ENCODE measurements at regions not wholly inside any gene's neighbourhood (a gene's known extent, or its start where the extent isn't known, plus 50 kb on each side); places are given as distances from the start of the nearest gene placed in this dataset.
A peak's percentile ranks its signal among the peaks of the same experiment; 100 is the strongest.

GRCh38 chr10:23521735-23522134 lies 82.9 kb downstream of the OTUD1 start:
- ATAC-seq (no peak), DNase-seq (no peak)
- Histone ChIP-seq H3K27me3 (no peaks in the 10 kb centered on the region), H3K27ac (no peak overlapping the region), H3K4me3 (no peak overlapping the region), H3K9me3 (no peaks in the 10 kb centered on the region), H3K4me1 (no peaks in the 10 kb centered on the region), H3K36me3 (replicated peaks in 1 of 2; ENCODE audit: insufficient read depth in 1 of 2, low read depth in 2 of 2) (no peaks in the 10 kb centered on the region)
- intact Hi-C loops (cut with DNase I): no loop called here
- 81 to 93% methylated on average over 1 of the region's 1 CpG for WGBS, 2 donors
- TF ChIP-seq POLR2A (IDR thresholded peaks at IDR 0.05) (no peak), CTCF (IDR thresholded peaks at IDR 0.05) (no peak)

- Histone ChIP-seq H3K4me1 (no peaks in the 10 kb centered on the region), H3K4me3 (no peak overlapping the region), H3K36me3 (replicated peaks in 1 of 2; ENCODE audit: insufficient read depth in 1 of 2, low read depth in 2 of 2) (no peaks in the 10 kb centered on the region), H3K9me3 (no peaks in the 10 kb centered on the region), H3K27ac (no peak overlapping the region), H3K27me3 (no peaks in the 10 kb centered on the region)
- intact Hi-C loops (cut with DNase I): no loop called here
- no peak for TF ChIP-seq POLR2A (IDR thresholded peaks at IDR 0.05)
- TF ChIP-seq CTCF (IDR thresholded peaks at IDR 0.05): no peak
- DNase-seq (no peak), ATAC-seq (no peak)
- 68 to 70% methylated on average over 4 of the region's 4 CpGs for WGBS, 2 donors
Observed at GRCh38 chr10:23522345-23522744, 83.5 kb downstream of the OTUD1 start.

- intact Hi-C loops (cut with DNase I): no loop called here
- Histone ChIP-seq H3K4me1 (no peaks in the 10 kb centered on the region), H3K4me3 (no peak overlapping the region), H3K27me3 (no peaks in the 10 kb centered on the region), H3K9me3 (no peaks in the 10 kb centered on the region), H3K27ac (no peak overlapping the region), H3K36me3 (replicated peaks in 1 of 2; ENCODE audit: insufficient read depth in 1 of 2, low read depth in 2 of 2) (no peaks in the 10 kb centered on the region)
- WGBS, 2 donors: 51 to 56% methylated on average over 4 of the region's 4 CpGs
- TF ChIP-seq CTCF (IDR thresholded peaks at IDR 0.05) (no peak), POLR2A (IDR thresholded peaks at IDR 0.05) (no peak)
- DNase-seq (no peak), ATAC-seq (no peak)
Observed at GRCh38 chr10:23523251-23523650, 84.4 kb downstream of the OTUD1 start.

- DNase-seq: peak; percentile 34 to 55 (median 46)
Observed at GRCh38 chr10:23525406-23525805, 86.5 kb downstream of the OTUD1 start.

More at GRCh38 chr10:23525406-23525805, 86.5 kb downstream of the OTUD1 start:
- no peak for TF ChIP-seq POLR2A (IDR thresholded peaks at IDR 0.05)
- peak; percentile 32 to 72 (median 58) for TF ChIP-seq CTCF (IDR thresholded peaks at IDR 0.05)
- Histone ChIP-seq H3K36me3 (replicated peaks in 1 of 2; ENCODE audit: insufficient read depth in 1 of 2, low read depth in 2 of 2) (no peaks in the 10 kb centered on the region), H3K4me1 (no peaks in the 10 kb centered on the region), H3K27me3 (no peaks in the 10 kb centered on the region), H3K9me3 (no peaks in the 10 kb centered on the region), H3K4me3 (no peak overlapping the region), H3K27ac (no peak overlapping the region)
- peak; percentile 71 for ATAC-seq
- intact Hi-C loops (cut with DNase I): loop anchor here (5.0 kb wide), 1 partner anchor 213 kb away; no protein-coding TSS in a partner anchor
- WGBS, 2 donors: 11 to 26% methylated on average over 2 of the region's 2 CpGs

Data from body of pancreas (tissue), 4 donors.